ENCODE measurements at regions not wholly inside any gene's neighbourhood (a gene's known extent, or its start where the extent isn't known, plus 50 kb on each side); places are given as distances from the start of the nearest gene placed in this dataset.
A peak's percentile ranks its signal among the peaks of the same experiment; 100 is the strongest.
"Not testable (repeated sequence)": the region's sequence is repeated elsewhere in the genome, so short reads cannot be mapped to it uniquely, and the experiment has no call there.

GRCh38 chr3:159371961-159372360, 570.1 kb downstream of the MFSD1 start:
- intact Hi-C loops (cut with DNase I) = no loop called here
- ATAC-seq (ENCODE audit: poor library complexity) (no peak), DNase-seq (no peak)

- DNase-seq (no peak), ATAC-seq (ENCODE audit: poor library complexity) (no peak)
- intact Hi-C loops (cut with DNase I) = no loop called here
These were observed 576.7 kb downstream of the MFSD1 start for GRCh38 chr3:159378396-159379194.

DNA sequence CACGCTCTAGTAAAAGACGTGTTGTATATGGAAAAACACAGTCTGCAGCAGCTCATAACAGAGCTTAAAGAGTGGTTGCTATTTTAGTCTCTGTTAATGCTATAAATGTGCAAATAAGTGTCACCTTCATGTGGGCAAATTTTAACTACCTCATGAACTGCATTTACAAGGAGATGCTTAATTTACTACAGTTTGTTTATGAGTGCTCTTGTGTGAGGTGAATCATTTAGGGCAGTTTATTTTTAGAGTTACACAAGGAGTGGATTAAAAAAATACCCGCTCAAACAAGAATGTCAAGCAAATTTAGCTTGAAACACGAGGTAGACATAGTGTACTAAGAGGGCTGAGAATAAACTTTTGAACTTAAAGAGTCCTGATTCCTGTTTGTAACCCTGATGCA, 579.0 kb downstream of the MFSD1 start:
- DNase-seq (no peak), ATAC-seq (ENCODE audit: poor library complexity) (peak; percentile 61)
- intact Hi-C loops (cut with DNase I) = no loop called here

DNA sequence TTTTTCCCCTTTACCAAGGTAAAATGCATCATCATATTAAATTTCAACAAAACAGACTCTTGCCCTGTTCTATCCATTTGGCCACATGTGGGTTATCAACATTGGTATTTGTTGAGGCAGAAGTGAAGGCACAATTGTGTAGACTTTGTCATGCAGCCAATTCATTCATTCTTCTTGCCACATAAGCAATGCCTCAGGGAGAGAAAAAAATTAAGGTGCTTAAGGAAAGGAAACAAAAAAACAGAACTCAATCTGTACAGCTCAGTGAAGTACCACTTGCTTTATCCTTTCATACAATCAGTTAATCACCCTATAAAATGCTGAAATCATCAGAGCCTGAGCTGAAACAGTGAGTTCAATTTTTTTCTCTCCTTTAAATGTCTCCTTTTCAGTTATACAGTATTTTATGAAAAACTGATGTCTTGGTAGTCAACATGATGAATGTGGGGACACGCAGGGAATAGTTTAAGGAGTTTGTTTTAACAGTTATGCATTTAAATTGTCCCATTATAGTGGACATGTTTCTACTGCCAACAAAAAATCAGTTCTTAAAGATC, 588.9 kb downstream of the MFSD1 start:
- intact Hi-C loops (cut with DNase I) = no loop called here

DNA sequence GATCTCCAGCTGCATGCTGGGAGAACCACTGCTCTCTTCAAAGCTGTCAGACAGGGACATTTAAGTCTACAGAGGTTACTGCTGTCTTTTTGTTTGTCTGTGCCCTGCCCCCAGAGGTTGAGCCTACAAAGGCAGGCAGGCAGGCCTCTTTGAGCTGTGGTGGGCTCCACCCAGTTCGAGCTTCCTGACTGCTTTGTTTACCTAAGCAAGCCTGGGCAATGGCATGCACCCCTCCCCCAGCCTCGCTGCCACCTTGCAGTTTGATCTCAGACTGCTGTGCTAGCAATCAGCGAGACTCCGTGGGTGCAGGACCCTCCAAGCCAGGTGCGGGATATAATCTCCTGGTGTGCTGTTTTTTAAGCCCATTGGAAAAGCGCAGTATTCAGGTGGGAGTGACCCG, 591.0 kb upstream of the IL12A start:
- DNase-seq; intact Hi-C loops (cut with DNase I); ATAC-seq (ENCODE audit: poor library complexity): not testable (repeated sequence)

More for the DNA sequence above, 588.9 kb downstream of the MFSD1 start:
- DNase-seq (no peak), ATAC-seq (ENCODE audit: poor library complexity) (no peak)

GRCh38 chr3:159401069-159401468, 587.6 kb upstream of the IL12A start:
- DNase-seq = no peak
- ATAC-seq (ENCODE audit: poor library complexity) = no peak

DNA sequence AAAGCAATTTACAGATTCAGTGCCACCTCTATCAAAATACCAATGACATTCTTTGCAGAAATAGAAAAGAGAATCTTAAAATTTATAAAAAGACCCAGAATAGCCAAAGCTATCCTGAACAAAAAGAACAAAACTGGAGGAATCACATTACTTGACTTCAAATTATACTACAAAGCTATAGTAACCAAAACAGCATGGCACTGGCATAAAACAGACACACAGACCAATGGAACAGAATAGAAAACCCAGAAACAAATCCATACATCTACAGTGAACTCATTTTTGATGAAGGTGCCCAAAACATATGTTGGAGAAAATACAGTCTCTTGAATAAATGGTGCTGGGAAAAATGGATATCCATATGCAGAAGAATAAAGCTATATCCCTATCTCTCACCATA, 578.9 kb upstream of the IL12A start:
- DNase-seq; ATAC-seq (ENCODE audit: poor library complexity); intact Hi-C loops (cut with DNase I): not testable (repeated sequence)

More at GRCh38 chr3:159401069-159401468, 587.6 kb upstream of the IL12A start:
- intact Hi-C loops (cut with DNase I) = no loop called here

DNA sequence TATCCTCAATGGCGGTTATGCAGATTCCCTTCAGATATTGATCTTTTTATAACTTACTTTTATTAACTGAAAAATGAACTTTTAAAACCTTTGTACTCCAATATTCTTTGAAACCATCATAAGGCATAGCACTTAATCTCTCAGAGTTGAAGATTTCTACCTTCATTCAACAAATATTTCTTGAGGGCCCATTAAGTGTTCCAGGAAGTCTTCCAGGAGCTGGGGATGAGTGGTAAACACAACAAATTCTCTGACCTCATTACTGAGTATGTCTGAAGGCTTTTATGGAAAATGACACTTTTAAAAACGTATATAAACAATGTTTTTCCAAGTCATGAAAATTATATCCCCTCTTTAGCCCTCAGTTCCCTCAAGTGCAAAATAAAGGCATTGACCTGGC, 575.3 kb upstream of the IL12A start:
- ATAC-seq (ENCODE audit: poor library complexity) (no peak), DNase-seq (no peak)
- intact Hi-C loops (cut with DNase I) = no loop called here

- no peak for DNase-seq
- peak; percentile 63 for ATAC-seq (ENCODE audit: poor library complexity)
- intact Hi-C loops (cut with DNase I) = no loop called here
These were observed 571.8 kb upstream of the IL12A start for GRCh38 chr3:159416856-159417255.

DNA sequence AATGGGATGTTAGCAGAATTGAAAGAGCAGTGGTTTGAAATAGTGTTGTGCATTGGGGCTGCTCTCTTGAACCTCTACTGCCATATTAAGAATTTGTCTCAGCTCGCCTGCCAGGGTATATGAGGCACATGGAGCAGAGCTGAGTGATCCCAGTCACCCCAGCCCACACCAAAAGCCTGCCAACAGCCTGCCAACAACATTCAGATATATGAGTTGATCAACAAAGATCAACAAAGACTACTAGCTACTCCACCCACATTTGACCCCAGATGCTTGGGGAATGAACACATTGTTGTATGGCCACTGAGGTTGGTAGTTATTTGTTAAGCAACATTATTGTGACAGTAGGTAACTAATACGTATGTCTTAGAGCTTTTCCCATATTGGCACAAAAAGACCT, 570.9 kb upstream of the IL12A start:
- intact Hi-C loops (cut with DNase I) = no loop called here
- no peak for DNase-seq
- ATAC-seq (ENCODE audit: poor library complexity) = no peak

DNA sequence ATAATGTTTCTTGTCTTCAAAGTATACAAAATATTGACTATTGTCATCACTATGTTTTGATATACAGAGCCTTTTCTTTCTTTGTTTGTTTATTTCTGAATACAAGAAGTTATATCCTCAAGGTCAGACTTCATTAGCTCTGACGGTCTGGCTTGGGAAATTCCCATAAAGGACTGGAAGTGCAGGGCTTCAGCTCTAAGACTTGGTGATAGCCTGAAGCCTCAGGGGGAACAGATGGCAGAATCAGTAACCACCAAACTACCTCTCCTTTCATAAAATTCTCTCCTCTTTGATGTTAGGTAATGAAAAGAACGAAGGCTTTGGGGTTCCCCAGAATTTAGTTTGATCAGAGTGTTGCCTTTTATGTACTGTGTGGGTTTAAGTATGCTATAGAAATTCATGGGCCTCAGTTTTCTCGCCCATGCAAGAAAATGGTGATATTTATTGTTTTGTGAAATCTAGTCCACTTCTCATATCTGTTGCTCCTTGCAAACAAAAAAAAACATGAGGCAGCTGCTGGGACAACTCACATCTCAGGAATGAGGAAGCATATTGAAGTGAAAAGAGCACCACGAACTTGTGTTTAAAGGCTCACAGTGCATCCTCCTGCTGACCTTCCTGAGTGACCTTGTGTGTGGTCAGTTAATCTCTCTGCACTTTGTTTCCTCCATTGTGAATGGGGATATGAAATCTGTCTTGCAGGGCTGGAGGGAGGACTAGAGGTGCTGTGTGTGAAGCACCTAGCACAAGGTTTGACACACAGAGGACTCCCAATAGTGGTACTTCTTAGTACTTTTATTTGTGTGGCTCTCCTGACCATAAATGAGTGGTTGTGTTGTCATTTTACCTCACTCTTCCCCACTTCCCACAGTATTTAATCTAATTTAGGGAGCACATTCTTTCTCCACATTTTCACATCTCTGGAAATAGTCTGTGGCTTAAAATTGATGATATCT, 569.8 kb upstream of the IL12A start:
- intact Hi-C loops (cut with DNase I) = no loop called here
- ATAC-seq (ENCODE audit: poor library complexity) (peak; percentile 20), DNase-seq (no peak)

DNA sequence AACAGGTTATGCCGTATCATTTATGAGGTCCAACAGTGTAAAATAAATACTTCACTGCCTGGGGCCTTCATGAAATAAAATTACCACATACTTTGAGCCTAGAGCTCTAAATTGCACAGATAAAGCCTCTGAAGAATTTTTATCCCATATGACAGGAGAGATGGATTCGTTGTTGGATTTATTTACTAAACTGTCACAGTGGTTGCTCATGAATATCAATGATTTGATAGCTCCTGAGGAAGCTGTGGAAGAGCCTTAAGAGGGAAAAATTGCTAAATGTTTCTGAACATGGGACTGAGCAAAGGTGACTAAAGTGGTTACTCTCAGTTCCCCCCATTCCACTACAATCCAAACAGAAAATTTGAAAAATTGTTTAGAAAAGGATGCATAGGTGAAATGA, 558.9 kb upstream of the IL12A start:
- no peak for DNase-seq
- ATAC-seq (ENCODE audit: poor library complexity) = no peak
- intact Hi-C loops (cut with DNase I) = no loop called here

- DNase-seq = no peak
- intact Hi-C loops (cut with DNase I) = no loop called here
- no peak for ATAC-seq (ENCODE audit: poor library complexity)
These were observed 555.8 kb upstream of the IL12A start for GRCh38 chr3:159432682-159433340.

DNA sequence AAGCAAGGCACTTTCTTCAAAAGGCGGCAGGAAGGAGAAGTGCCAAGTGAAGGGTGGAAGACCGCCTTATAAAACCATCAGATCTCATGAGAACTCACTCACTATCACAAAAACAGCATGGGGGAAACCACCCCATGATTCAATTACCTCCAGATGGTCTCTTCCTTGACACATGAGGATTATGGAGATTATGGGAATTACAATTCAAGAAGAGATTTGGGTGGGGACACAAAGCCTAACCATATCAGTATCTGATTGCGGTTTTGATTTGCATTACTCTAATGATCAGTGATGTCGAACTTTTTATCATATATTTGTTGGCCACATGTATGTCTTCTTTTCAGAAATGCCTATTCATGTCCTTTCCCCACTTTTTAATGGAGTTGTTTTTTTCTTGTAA, 549.3 kb upstream of the IL12A start:
- intact Hi-C loops (cut with DNase I) = no loop called here
- DNase-seq (no peak), ATAC-seq (ENCODE audit: poor library complexity) (no peak)

GRCh38 chr3:159441279-159441678, 547.4 kb upstream of the IL12A start:
- intact Hi-C loops (cut with DNase I) = no loop called here
- ATAC-seq (ENCODE audit: poor library complexity) (no peak), DNase-seq (no peak)

- intact Hi-C loops (cut with DNase I) = no loop called here
- no peak for ATAC-seq (ENCODE audit: poor library complexity)
- no peak for DNase-seq
These were observed 545.4 kb upstream of the IL12A start for GRCh38 chr3:159443266-159443665.

GRCh38 chr3:159447841-159448240, 540.8 kb upstream of the IL12A start:
- no peak for DNase-seq
- no peak for ATAC-seq (ENCODE audit: poor library complexity)
- intact Hi-C loops (cut with DNase I) = no loop called here

DNA sequence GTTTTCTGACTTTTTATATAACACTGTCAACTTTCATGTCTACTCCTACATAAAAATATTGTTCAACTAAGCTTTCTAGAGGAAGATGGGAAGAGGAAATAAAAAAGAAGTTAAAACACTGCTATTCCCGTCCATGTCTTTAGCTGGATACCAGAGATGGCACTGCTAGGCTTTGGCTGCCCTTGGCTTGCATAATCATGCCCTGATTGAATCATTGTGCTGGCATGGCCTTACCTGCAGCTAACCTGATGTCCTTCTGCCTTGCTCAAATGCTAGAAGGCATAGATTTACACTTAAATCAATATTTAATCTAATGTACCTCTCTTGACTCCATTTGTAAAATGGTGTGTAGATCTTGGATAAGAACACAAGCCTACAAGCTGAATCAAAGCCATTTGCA, 539.7 kb upstream of the IL12A start:
- intact Hi-C loops (cut with DNase I) = no loop called here

GRCh38 chr3:159451067-159451466, 537.6 kb upstream of the IL12A start:
- DNase-seq = no peak
- ATAC-seq (ENCODE audit: poor library complexity) = no peak
- intact Hi-C loops (cut with DNase I) = no loop called here

More for the DNA sequence above, 539.7 kb upstream of the IL12A start:
- DNase-seq (no peak), ATAC-seq (ENCODE audit: poor library complexity) (no peak)
